ENCODE measurements at regions not wholly inside any gene's neighbourhood (a gene's known extent, or its start where the extent isn't known, plus 50 kb on each side); places are given as distances from the start of the nearest gene placed in this dataset.

DNA sequence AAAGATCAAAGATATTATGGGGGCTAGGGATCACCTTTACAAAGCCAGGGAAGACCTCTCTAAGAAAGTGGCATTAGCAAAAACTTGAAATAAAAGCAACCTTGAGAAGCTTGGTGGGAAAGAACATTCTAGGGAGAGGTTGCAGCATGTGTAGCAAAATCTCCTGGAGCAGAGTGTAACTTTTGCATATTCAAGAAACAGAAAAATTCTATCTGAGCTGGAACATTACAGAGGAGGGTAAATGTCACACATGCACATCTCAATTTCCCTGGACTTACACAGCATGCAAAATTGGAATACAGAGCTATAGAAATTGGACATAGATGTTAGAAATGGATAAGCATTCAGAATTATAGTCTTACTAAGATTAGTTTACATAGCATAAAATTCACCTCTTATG is 510.0 kb downstream of the CETN3 start:
- H3K9me2 ChIP-seq (replicated peaks; ENCODE audit: low read length): no peaks in the 10 kb centered on the region
- no TSS peak for BruUV-seq (replicated peaks)
- ATAC-seq: no peak

DNA sequence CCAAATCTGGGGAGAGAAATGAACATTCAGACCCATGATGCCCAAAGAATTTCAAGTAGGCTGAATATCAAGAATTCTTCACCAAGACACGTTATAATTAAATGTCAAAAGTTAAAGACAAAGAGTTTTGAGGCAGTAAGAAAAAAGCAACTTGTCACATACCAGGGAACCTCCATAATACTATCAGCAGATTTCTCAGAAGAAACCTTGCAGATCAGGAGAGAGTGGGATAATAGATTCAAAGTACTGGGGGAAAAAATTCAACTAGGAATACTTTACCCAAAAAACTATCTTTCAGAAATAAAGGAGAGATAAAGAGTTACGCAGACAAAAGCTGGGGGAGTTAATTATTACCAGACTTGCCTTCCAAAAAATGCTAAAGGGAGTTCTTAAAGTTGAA is 516.0 kb downstream of the CETN3 start:
- no peak overlapping the region for H2AFZ ChIP-seq (ENCODE audit: low read length)
- POLR2A ChIA-PET (ENCODE audit: unreplicated experiment): no interaction called here
- no peak overlapping the region for H3K4me2 ChIP-seq (ENCODE audit: low read length)
- ATAC-seq (no peak), DNase-seq (no peak)
- no peaks in the 10 kb centered on the region for H3K4me1 ChIP-seq (ENCODE audit: insufficient read depth, low read length)
- CTCF ChIA-PET: no interaction called here
- H3F3A ChIP-seq (ENCODE audit: low read length, unreplicated experiment): no peaks in the 10 kb centered on the region
- H4K20me1 ChIP-seq (ENCODE audit: low read length): no peaks in the 10 kb centered on the region
- no peaks in the 10 kb centered on the region for H3K36me3 ChIP-seq (ENCODE audit: low read depth, low read length)
- no peak overlapping the region for H3K4me3 ChIP-seq (ENCODE audit: low read length)
- peaks cover 18% of the 10 kb centered on the region for H3K9me3 ChIP-seq (ENCODE audit: low read length)
- intact Hi-C loops (cut with micrococcal nuclease): no loop called here
- H3K9ac ChIP-seq (ENCODE audit: low read length): no peak overlapping the region
- no peak for TF ChIP-seq EZH2phosphoT487 (IDR thresholded peaks at IDR 0.05; ENCODE audit: borderline replicate concordance, low read length)
- no peak for TF ChIP-seq EZH2 (IDR thresholded peaks at IDR 0.05; ENCODE audit: low read length, unreplicated experiment)
- TF ChIP-seq, protein P1, sequence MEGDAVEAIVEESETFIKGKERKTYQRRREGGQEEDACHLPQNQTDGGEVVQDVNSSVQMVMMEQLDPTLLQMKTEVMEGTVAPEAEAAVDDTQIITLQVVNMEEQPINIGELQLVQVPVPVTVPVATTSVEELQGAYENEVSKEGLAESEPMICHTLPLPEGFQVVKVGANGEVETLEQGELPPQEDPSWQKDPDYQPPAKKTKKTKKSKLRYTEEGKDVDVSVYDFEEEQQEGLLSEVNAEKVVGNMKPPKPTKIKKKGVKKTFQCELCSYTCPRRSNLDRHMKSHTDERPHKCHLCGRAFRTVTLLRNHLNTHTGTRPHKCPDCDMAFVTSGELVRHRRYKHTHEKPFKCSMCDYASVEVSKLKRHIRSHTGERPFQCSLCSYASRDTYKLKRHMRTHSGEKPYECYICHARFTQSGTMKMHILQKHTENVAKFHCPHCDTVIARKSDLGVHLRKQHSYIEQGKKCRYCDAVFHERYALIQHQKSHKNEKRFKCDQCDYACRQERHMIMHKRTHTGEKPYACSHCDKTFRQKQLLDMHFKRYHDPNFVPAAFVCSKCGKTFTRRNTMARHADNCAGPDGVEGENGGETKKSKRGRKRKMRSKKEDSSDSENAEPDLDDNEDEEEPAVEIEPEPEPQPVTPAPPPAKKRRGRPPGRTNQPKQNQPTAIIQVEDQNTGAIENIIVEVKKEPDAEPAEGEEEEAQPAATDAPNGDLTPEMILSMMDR (conservative IDR thresholded peaks at IDR 0.05; ENCODE audit: low read depth, low read length): no peak
- no peaks in the 10 kb centered on the region for H3K79me2 ChIP-seq (ENCODE audit: low read length)
- H3K27me3 ChIP-seq (ENCODE audit: low read length): no peaks in the 10 kb centered on the region
- no peaks in the 10 kb centered on the region for H3K9me2 ChIP-seq (replicated peaks; ENCODE audit: low read length)
- no TSS peak for BruUV-seq (replicated peaks)
- H3K27ac ChIP-seq (ENCODE audit: low read length): no peak overlapping the region

More for the DNA sequence above, 510.0 kb downstream of the CETN3 start:
- ChIA-PET CTCF (no interaction called here), POLR2A (ENCODE audit: unreplicated experiment) (no interaction called here)
- TF ChIP-seq EZH2 (IDR thresholded peaks at IDR 0.05; ENCODE audit: low read length, unreplicated experiment): no peak
- TF ChIP-seq, protein P1 (conservative IDR thresholded peaks at IDR 0.05; ENCODE audit: low read depth, low read length): no peak
- TF ChIP-seq EZH2phosphoT487 (IDR thresholded peaks at IDR 0.05; ENCODE audit: borderline replicate concordance, low read length): no peak
- H3K27ac ChIP-seq (ENCODE audit: low read length): no peak overlapping the region
- no peak overlapping the region for H2AFZ ChIP-seq (ENCODE audit: low read length)
- H3F3A ChIP-seq (ENCODE audit: low read length, unreplicated experiment): no peaks in the 10 kb centered on the region
- intact Hi-C loops (cut with micrococcal nuclease): no loop called here
- H3K9me3 ChIP-seq (ENCODE audit: low read length): 0 out of 2 replicates have a peak, but pooled peaks cover 5% of the 10 kb centered on the region
- no peaks in the 10 kb centered on the region for H4K20me1 ChIP-seq (ENCODE audit: low read length)
- H3K9ac ChIP-seq (ENCODE audit: low read length): no peak overlapping the region
- DNase-seq: no peak
- no peaks in the 10 kb centered on the region for H3K36me3 ChIP-seq (ENCODE audit: low read depth, low read length)
- H3K27me3 ChIP-seq (ENCODE audit: low read length): no peaks in the 10 kb centered on the region
- H3K79me2 ChIP-seq (ENCODE audit: low read length): no peaks in the 10 kb centered on the region
- no peak overlapping the region for H3K4me2 ChIP-seq (ENCODE audit: low read length)
- H3K4me1 ChIP-seq (ENCODE audit: insufficient read depth, low read length): no peaks in the 10 kb centered on the region
- no peak overlapping the region for H3K4me3 ChIP-seq (ENCODE audit: low read length)

DNA sequence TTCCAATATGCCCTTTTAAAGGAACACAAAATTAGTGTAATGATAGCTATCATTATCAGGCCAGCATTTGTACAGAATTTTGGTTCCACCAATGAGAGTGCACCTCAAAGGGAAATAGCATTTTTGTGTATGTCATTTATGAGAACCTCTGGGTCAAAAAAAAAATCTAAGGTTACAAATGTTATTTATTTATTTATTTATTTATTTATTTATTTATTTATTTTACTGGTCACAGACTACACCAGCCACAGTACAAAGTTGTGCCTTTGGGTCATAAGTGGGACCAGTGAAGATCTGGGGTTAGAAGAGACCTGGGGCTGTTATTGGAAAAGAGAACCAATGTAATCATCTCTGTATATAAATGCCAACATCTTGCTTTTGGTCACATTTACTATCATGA is 523.9 kb downstream of the CETN3 start:
- no peak overlapping the region for H3K4me3 ChIP-seq (ENCODE audit: low read length)
- no peaks in the 10 kb centered on the region for H3K79me2 ChIP-seq (ENCODE audit: low read length)
- DNase-seq (no peak), ATAC-seq (no peak)
- H2AFZ ChIP-seq (ENCODE audit: low read length): no peak overlapping the region
- H3K9me3 ChIP-seq (ENCODE audit: low read length): no peaks in the 10 kb centered on the region
- intact Hi-C loops (cut with micrococcal nuclease): no loop called here
- no peak overlapping the region for H3K4me2 ChIP-seq (ENCODE audit: low read length)
- H3K27ac ChIP-seq (ENCODE audit: low read length): no peak overlapping the region
- H3K36me3 ChIP-seq (ENCODE audit: low read depth, low read length): no peaks in the 10 kb centered on the region
- BruUV-seq (replicated peaks): no TSS peak
- no peaks in the 10 kb centered on the region for H3K27me3 ChIP-seq (ENCODE audit: low read length)
- CTCF ChIA-PET: no interaction called here
- POLR2A ChIA-PET (ENCODE audit: unreplicated experiment): no interaction called here
- no peaks in the 10 kb centered on the region for H3F3A ChIP-seq (ENCODE audit: low read length, unreplicated experiment)
- no peak overlapping the region for H3K9ac ChIP-seq (ENCODE audit: low read length)
- no peaks in the 10 kb centered on the region for H4K20me1 ChIP-seq (ENCODE audit: low read length)
- no peak for TF ChIP-seq EZH2phosphoT487 (IDR thresholded peaks at IDR 0.05; ENCODE audit: borderline replicate concordance, low read length)
- TF ChIP-seq, protein P1 (conservative IDR thresholded peaks at IDR 0.05; ENCODE audit: low read depth, low read length): no peak
- no peak for TF ChIP-seq EZH2 (IDR thresholded peaks at IDR 0.05; ENCODE audit: low read length, unreplicated experiment)
- H3K4me1 ChIP-seq (ENCODE audit: insufficient read depth, low read length): no peaks in the 10 kb centered on the region
- H3K9me2 ChIP-seq (replicated peaks; ENCODE audit: low read length): no peaks in the 10 kb centered on the region

Data from PC-3 (cell line).